Astrocyte of the hippocampus (primary cell): ENCODE measurements at regions not wholly inside any gene's neighbourhood (a gene's known extent, or its start where the extent isn't known, plus 50 kb on each side); places are given as distances from the start of the nearest gene placed in this dataset.

Experiments
- DNase-seq: peaks from one replicate; pipeline ENCODE4 v3.0.0; 2011; ENCODE audit warnings: low read depth, low spot score

GRCh38 chr1:184219414-184219813 lies 167.4 kb upstream of the C1orf21 start:
- DNase-seq = no peak

DNA sequence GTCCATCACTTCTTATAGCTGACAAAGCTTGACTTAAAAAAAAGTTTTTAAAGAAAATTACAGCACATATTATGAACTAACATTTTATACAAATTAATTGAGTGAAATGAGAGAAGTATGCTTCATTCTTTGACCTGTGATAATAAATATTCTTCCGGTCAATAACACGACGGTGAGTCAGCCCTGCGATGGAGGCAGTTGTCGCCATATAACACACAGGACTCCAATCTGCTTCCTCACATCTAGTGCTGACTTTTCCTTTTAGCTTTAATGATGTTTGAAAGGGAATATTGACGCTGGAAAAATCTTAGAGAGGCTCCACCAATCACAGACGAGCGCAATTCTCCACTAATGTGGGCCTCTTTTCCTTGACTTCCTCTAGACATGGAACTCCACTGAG lies 166.9 kb upstream of the C1orf21 start:
- no peak for DNase-seq

GRCh38 chr1:184221087-184221486 lies 165.7 kb upstream of the C1orf21 start:
- no peak for DNase-seq

DNA sequence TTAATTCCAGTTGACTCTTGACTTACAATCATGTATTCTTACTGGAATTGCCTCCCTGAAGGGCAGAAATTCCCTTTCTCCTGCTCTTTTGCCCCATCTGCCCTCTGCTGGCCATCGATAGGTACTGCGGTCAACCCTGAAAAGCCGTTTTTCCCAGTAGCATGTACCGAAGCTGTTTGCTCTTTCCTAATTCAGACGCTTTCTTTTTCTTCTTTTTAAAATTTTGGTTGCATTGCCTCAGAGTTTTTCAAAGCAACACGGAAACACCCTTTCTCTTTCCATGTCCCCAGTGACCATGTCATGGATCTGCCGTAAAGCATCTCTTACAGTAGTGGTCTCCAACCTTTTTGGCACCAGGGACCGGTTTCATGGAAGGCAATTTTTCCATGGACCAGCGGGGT lies 164.2 kb upstream of the C1orf21 start:
- peak; percentile 51 for DNase-seq

- DNase-seq = no peak
Measured at GRCh38 chr1:184223216-184223615, 163.6 kb upstream of the C1orf21 start.

DNA sequence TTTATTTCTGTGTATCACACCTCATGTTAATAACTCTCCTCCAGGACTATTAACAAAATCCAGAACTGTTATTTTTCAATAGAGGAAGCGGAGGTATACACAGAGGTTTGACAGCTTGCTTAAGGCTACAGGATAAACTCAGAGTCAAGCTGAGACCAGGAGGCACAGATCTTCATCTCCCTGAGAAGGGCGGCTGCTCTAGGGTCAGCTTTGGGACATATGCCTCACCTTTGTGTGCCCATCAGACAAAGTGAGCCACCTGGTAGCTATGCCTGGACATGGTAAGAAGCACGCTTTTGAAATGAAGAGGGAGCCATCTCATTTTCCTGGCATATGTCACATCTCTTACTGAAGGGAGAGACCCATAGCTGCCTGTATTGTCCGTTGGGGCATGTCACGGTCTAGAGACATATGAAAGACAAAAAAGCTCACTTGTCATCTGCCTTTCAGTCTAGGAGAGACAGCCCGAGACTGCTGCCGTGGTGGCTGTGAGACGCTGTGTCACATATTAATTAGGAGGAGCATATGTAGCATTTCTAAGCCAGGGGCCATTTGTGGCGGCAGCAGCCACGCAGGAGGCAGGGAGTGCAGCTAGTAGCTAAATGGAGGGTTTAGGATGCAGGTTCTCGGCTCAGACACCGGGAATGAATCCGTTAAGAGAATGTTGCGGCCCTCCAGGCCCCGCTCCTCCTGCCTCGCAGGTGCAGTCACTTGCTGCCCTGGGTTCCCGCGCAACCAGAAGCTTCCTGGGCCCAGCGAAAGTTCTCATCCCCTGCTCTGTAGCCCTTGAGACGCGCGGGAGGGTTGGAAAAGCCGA lies 161.3 kb upstream of the C1orf21 start:
- no peak for DNase-seq

GRCh38 chr1:184226100-184226487 lies 160.7 kb upstream of the C1orf21 start:
- DNase-seq = no peak

DNA sequence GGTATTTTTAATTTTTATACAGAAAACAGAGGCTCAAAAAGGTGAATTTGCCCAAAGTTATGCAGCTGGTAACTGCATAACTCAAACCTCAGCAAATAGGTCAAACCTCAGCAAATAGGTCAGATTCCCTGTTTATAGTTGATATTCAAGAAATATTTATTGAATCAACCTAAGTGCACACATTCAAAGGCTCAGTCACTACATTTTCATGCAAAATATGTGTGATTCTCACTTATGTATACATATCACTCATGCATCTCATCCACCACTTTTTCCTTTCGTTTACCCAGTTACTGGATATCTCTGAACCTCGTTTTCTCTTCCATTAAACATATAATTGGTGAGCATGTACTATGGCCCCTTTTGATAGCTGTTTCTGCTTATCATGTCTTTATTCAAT lies 158.3 kb upstream of the C1orf21 start:
- DNase-seq = no peak

DNA sequence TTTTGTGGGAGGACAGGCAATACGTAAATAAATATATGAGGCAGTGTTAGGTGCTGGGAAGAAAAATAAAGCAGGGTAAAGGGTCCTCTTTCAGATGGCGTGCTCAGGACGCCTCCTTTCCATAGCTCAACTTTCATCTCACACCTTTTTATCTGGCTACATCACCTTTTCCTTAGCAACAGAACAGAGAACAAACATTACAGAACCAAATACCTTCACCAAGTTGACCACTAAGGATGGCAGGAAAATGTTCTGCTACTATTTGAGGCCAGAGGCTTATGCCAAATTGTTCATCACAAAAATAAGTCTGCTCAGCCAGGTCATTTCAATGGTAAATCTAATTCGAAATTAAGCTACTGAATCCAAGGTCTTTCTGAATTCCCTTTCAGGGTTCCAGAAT lies 149.2 kb upstream of the C1orf21 start:
- no peak for DNase-seq

DNA sequence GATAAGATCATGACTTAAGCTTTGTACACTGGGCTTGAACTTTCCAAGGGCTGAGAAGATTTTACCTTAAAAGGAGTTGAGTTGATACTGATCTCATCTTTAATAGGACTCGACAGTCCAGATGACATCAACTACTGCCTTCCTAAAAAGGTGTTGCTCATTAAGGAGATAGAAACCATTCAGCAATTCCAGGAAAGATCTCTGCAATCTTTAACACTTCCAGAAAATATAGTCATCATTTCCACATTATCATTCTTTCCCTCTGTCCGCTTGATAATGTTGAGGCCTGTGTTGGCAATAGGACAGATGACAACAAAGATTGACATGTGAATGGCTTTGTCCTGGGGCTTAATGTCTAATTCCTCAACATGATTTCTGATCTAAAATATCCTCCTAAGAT lies 145.4 kb upstream of the C1orf21 start:
- no peak for DNase-seq

DNA sequence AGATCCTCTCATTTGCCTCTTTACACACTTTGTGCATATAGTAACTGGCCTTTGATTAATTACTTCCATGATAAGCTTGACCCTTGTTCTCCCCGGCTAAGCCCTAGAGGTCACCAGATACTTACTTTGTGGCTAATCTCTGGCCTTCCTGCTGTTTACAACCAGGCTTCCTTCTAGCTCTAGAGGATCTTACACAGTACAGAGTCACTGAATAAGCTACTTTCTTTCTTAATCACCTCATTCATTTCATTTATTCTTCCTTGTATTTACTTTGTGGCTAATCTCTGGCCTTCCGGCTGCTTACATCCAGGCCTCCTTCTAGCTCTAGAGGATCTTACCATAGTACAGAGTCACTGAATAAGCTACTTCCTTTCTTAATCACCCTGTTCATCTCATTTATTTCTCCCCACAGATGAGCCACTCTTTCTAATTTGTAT lies 144.3 kb upstream of the C1orf21 start:
- peak; percentile 28 for DNase-seq

- DNase-seq = no peak
Measured at GRCh38 chr1:184244962-184245361, 141.9 kb upstream of the C1orf21 start.

DNA sequence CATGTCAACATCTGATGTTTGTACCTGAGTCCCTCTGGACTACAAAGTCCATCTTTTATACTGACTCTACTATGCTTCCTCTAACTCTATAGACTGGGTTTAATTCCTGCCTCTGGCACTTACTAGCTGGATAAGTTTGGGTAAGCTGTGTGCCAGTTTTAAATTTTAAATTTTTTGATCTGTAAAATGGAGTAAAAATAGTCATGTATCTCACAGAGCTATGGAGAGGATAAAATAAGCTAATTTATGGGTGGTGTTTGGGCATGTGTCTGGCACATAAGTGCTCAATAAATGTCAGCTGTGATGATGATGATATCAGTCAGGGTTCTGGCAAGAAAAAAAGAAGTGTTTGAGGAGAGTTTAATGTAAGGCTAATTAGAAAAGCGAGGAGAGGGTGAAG lies 139.2 kb upstream of the C1orf21 start:
- no peak for DNase-seq

GRCh38 chr1:184253921-184254320 lies 132.9 kb upstream of the C1orf21 start:
- DNase-seq = no peak

- no peak for DNase-seq
Measured at GRCh38 chr1:184254849-184255248, 132.0 kb upstream of the C1orf21 start.

DNA sequence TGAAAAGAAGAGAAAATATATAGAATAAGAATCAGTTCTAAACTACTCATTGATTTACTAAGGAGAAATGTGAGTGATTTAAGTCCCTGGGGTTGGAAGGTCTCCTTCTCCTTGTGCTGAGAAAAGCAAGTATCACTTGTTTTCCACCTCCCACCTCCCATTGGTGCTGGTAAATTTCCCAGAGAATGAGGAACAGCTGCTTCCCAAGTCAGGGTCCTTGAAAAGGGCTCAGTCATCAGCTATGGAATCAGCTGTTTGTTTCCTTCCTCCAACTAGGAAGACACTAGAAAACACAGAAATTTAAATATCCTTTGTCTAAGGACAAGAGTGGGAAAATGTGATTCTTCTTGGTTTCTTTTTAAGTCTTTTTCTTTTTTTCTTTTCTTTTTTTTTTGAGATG lies 131.3 kb upstream of the C1orf21 start:
- no peak for DNase-seq

DNA sequence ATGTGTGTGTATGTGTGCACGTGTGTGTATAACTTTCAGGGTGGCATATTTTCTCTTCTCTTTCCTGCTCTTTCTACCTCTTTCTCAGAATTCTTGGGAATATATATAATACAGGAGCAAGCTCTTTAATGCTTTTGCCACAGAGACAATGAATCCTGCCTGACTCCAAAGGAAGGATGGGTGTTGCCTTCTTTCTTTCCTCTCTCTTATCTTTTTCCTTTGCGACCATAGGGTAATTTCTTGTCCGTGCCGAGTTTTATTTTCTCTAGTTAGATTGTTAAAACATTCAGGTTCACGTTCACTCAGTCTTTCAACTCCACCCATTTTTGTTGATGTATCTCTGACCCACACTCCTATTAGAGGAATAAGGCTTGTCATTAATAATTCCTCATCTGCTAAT lies 129.0 kb upstream of the C1orf21 start:
- no peak for DNase-seq

DNA sequence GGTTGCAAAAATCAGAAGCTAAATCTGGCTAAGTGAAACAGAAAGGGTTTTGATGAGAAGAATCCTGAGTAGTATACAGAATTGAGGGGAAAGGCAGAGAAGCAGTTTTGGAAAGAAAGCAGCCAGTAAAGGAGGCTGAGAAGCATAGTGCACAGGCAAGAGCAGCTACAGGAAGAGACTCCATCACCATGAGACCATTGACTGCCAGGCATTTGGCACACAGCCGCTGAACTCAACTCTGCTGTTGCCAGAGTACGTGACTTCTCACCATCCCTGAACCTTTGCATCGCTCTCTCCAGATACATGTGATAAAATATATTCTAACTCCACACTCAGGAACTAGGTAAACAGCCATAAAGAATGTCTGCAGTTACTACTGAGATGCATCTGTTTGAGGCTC lies 128.3 kb upstream of the C1orf21 start:
- no peak for DNase-seq

DNA sequence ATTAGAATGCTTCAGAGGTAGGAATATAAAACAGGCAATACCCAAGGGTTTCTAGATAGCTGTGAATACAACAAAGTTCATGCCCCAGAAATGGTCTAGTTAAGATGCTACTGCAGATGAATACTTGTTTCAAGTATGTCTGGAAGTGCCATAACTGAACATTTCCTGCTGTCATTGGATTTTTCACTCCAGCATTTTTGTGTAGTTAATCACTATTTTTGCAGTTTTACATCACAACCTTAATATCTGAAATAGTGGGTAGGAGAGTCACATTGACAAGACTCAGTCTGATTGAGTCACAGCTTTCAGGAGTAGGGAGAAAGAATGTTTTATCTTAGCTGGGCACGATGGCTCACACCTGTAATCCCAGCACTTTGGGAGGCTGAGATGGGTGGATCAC lies 126.4 kb upstream of the C1orf21 start:
- DNase-seq = peak; percentile 65

GRCh38 chr1:184262109-184262508 lies 124.7 kb upstream of the C1orf21 start:
- DNase-seq = no peak

DNA sequence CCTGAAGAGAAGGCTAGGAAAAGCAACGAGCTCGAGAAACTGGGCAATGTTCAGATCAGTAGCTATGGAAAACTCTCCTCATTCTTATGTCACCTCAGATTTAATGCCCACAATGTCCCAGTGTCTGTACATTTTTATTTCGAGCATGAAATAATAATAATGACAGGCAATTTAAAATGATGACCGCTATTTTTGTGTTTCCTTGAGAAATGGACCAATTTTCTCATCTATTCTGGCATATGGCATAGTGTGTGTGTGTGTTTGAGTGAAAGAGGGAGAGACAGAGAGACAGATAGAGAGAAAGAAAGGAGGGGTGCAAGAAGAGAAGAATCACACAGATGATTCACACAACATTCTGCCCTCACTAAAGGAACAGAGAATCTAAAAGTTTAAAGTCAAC lies 119.1 kb upstream of the C1orf21 start:
- no peak for DNase-seq

- peak; percentile 68 for DNase-seq
Measured at GRCh38 chr1:184270556-184270955, 116.3 kb upstream of the C1orf21 start.

GRCh38 chr1:184272175-184272866 lies 114.5 kb upstream of the C1orf21 start:
- peak; percentile 73 for DNase-seq
